Activated naive CD4-positive, alpha-beta T cell treated with anti-CD3 and anti-CD28 coated beads for 36 hours (primary cell): ENCODE measurements at regions not wholly inside any gene's neighbourhood (a gene's known extent, or its start where the extent isn't known, plus 50 kb on each side); places are given as distances from the start of the nearest gene placed in this dataset.

Experiments
- CTCF ChIA-PET: fragments of 350-600 bp; sonication (Branson Sonifier 250); formaldehyde crosslinking; loops from one replicate; lab custom pipeline; 2021; ENCODE audit warnings: antibody characterized with exemption; lab: Charles Lee
- DNase-seq: peaks from one replicate; pipeline ENCODE4 v3.0.0-alpha.2; 2020
- H3K27ac Mint-ChIP-seq: one replicate; pipeline ENCODE4 v1.8.0; 2021; ENCODE audit warnings: mild to moderate bottlenecking, mixed read lengths
- H3K27me3 Mint-ChIP-seq: one replicate; pipeline ENCODE4 v1.8.0; 2021; ENCODE audit warnings: low read depth, mixed read lengths
- H3K36me3 Mint-ChIP-seq: one replicate; pipeline ENCODE4 v1.8.0; 2021; ENCODE audit warnings: low read depth, mixed read lengths
- H3K4me1 Mint-ChIP-seq: one replicate; pipeline ENCODE4 v1.8.0; 2021; ENCODE audit warnings: low read depth, mixed read lengths
- H3K4me3 Mint-ChIP-seq: one replicate; pipeline ENCODE4 v1.8.0; 2021; ENCODE audit warnings: mild to moderate bottlenecking, moderate library complexity, mixed read lengths
- H3K9me3 Mint-ChIP-seq: one replicate; pipeline ENCODE4 v1.8.0; 2021; ENCODE audit warnings: mixed read lengths
- intact Hi-C: fragments of 100-400 bp; cut with micrococcal nuclease; formaldehyde crosslinking; loops from one replicate; pipeline ENCODE4 v1.15.1; 2023

DNA sequence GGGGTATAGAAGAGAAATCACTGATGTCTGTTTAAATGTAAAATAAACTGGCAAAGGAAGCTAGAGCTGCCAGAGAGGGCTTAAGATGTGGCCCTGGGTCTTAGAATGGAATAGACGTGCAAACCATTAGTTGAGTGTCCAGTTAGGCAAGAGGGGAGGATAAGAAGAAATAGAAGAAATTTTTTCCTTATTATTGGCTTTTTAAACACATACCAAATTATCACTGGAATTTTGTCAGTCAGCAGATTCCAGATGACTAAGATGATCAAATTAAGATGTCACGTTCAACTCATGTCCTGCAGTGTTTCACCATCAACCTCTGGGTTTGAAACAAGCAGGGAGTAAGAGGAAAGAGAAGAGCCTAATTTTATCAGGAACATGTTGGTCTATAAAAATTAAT is 71.6 kb upstream of the C1orf21 start:
- CTCF ChIA-PET: no interaction called here
- Mint-ChIP-seq H3K36me3 (no peaks in the 10 kb centered on the region), H3K27me3 (peaks cover 12% of the 10 kb centered on the region), H3K4me1 (no peaks in the 10 kb centered on the region), H3K27ac (no peak overlapping the region), H3K4me3 (no peak overlapping the region), H3K9me3 (no peaks in the 10 kb centered on the region)
- DNase-seq: no peak
- intact Hi-C loops: no loop called here

DNA sequence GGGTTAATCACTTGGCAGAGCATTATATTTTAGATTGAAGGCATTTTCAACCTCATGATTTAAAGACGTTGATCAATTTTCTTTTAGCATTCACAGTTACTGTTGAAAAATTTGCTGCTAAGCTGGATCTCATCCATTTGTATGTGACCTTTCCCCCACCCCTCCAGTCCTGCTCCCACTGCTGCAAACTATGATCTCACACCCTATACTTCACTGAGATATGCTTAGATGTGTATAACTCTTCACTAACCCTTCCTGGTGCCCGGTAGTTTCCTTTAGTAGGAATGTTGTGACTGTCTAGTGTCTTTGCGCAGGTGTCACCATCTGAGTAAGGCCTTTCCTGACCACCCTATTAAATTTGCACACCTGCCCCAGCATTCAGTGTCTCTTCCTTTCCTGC is 67.0 kb upstream of the C1orf21 start:
- Mint-ChIP-seq H3K36me3 (no peaks in the 10 kb centered on the region), H3K4me1 (no peaks in the 10 kb centered on the region), H3K4me3 (no peak overlapping the region), H3K9me3 (no peaks in the 10 kb centered on the region), H3K27me3 (peaks cover 8% of the 10 kb centered on the region), H3K27ac (no peak overlapping the region)
- intact Hi-C loops: no loop called here
- CTCF ChIA-PET: no interaction called here
- DNase-seq: no peak

DNA sequence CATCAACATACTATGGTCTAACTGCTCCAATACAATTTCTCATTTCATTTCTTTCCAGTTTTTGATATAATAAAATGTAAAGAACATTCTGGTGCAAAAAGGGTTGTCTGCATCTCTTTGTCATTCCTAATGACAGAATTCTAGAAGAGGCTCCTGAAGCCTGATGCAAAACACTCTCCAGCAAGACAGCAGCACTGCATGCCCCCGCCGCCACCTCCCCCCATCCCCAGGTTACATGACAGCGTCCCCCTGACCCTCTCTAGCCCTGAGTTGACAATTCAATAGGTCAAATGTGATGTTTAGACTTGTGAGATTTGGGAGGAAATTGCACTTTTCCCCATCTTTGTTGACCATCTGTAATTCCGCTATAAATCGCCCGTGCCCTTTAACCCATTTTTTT is 64.6 kb upstream of the C1orf21 start:
- intact Hi-C loops: no loop called here
- Mint-ChIP-seq H3K4me3 (no peak overlapping the region), H3K27me3 (no peaks in the 10 kb centered on the region), H3K36me3 (no peaks in the 10 kb centered on the region), H3K4me1 (no peaks in the 10 kb centered on the region), H3K27ac (no peak overlapping the region), H3K9me3 (no peaks in the 10 kb centered on the region)
- CTCF ChIA-PET: no interaction called here
- DNase-seq: no peak

DNA sequence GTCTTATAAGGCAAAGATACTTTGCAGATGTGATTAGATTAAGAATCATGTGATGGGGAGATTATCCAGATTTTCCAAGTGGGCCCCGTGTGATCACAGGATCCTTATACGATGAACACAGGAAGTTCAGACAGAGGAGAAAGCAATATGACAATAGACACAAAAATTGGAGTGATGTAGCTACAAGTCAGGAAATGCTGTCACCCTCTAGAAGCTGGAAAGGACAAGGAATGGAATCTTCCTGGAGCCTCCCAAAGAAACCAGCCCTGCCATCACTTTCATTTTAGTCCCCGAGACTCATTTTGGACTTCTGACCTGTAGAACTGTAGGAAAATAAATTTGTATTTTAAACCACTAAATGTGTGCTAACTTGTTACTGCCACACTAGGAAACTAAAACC is 61.9 kb upstream of the C1orf21 start:
- no peaks in the 10 kb centered on the region for H3K36me3 Mint-ChIP-seq
- intact Hi-C loops: no loop called here
- no peaks in the 10 kb centered on the region for H3K9me3 Mint-ChIP-seq
- H3K4me3 Mint-ChIP-seq: no peak overlapping the region
- peaks cover 3% of the 10 kb centered on the region for H3K27me3 Mint-ChIP-seq
- no peak for DNase-seq
- H3K27ac Mint-ChIP-seq: no peak overlapping the region
- CTCF ChIA-PET: no interaction called here
- no peaks in the 10 kb centered on the region for H3K4me1 Mint-ChIP-seq

DNA sequence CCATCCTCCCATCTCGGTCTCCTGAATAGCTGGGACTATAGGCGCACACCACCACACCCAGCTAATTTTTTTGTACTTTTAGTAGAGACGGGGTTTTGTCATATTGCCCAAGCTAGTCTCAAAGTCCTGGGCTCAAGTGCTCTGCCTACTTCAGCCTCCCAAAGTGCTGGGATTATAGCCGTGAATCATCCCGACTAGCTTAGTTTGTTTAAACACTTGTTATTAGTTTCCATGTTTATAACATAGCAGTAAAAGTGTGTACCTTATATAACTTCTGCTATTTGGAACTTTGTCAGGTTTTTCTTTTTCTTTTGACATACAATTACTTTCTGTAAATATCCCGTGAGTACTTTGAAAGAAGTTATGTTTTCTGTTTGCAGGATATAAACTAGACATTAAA is 60.6 kb upstream of the C1orf21 start:
- Mint-ChIP-seq H3K27me3 (peaks cover 5% of the 10 kb centered on the region), H3K4me3 (no peak overlapping the region), H3K36me3 (no peaks in the 10 kb centered on the region), H3K27ac (no peak overlapping the region), H3K4me1 (no peaks in the 10 kb centered on the region), H3K9me3 (no peaks in the 10 kb centered on the region)
- intact Hi-C loops: no loop called here
- no peak for DNase-seq
- CTCF ChIA-PET: no interaction called here

DNA sequence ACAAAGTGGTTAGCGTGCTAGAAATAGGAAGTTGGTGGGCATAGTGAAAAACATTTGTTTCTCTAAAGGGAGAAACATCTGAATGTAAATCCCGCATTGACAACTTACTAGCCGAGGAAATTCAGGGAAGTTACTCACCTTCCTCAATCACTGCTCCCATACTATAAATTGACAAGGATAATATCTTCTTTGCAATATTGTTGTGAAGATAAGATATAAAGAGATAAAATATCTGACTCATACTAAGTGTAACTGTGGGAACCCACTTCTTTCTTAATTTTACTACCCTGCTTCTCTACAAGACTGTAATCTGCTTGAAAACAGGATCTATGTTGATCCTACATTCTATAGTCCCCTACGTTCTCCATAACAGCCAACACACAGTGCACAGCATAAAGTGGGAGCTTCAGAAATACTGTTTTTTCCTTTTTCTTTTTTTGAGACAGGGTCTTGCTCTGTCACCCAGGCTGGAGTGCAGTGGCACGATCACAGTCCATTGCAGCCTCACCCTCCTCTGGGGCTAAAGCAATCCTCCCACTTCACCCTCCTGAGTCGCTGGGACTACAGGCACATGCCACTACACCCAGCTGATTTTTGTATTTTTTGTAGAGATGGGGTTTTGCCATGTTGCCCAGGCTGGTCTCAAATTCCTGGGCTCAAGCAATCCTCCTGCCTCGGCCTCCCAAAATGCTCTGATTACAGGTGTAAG is 57.4 kb upstream of the C1orf21 start:
- CTCF ChIA-PET: no interaction called here
- Mint-ChIP-seq H3K4me3 (no peak overlapping the region), H3K36me3 (no peaks in the 10 kb centered on the region), H3K4me1 (no peaks in the 10 kb centered on the region), H3K9me3 (no peaks in the 10 kb centered on the region), H3K27me3 (peaks cover 6% of the 10 kb centered on the region), H3K27ac (no peak overlapping the region)
- intact Hi-C loops: no loop called here
- no peak for DNase-seq

DNA sequence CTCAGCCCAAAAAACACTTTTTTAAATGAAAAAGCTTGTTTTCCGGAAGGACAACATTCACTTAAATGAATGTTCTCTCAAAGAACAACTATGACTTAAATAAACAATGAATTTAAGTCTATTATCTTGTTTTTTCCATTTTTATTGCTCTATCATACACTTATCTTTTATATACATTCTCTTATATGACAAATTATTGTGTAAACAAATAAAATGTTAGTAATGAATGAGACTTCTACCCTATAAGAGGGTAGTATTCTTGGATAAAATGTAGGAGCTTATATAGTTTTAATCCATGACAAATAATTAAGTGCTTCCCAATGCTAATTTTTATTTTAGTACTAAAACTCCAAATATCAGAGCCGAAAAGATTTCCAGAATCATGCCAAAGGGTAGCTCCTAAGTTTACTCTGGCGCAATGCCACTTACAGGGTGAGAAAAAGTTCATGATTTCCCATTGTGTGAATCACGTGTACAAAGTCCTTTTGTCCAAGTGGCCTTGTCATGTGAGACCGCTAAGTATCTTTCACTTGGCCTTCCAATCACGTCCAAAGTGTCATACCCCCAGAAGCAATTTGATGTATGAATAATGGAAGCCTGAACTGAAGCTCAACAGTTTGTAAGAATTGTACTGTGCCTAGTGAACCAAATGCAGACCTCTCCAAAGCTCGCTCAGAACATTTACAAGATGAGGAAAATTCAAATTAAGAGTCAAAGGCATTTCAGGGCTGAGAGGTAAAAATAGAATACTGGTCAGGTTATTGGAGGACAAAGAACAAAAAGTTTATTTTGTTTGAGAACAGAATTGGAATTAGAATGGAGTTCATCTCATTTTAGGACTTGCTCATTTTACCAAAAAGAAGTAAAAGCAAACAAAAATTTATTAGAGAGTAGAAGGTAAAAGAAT is 56.6 kb upstream of the C1orf21 start:
- no peaks in the 10 kb centered on the region for H3K4me1 Mint-ChIP-seq
- H3K27ac Mint-ChIP-seq: no peak overlapping the region
- DNase-seq: no peak
- H3K27me3 Mint-ChIP-seq: peaks cover 6% of the 10 kb centered on the region
- intact Hi-C loops: no loop called here
- no peaks in the 10 kb centered on the region for H3K9me3 Mint-ChIP-seq
- H3K36me3 Mint-ChIP-seq: no peaks in the 10 kb centered on the region
- H3K4me3 Mint-ChIP-seq: no peak overlapping the region
- CTCF ChIA-PET: no interaction called here

DNA sequence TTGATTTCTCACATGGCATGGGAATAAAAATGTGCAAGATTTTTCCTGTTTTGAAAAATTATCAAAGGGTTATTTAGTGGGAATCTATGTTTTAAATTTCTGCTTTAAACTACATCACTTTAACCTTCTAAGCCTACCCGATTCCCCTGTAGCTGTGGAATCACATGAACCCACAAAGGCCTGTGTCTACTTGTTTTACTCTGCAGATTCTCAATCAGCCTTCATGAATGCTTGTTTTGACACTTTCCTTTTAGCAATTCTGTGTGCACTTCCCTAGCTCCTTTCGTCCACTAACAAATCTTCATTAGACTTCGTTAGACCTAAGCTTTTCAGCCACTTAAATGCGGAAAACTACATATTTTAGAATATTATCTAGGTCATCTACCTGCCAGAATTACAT is 56.0 kb upstream of the C1orf21 start:
- Mint-ChIP-seq H3K27me3 (peaks cover 6% of the 10 kb centered on the region), H3K9me3 (no peaks in the 10 kb centered on the region), H3K4me1 (no peaks in the 10 kb centered on the region), H3K27ac (no peak overlapping the region), H3K36me3 (no peaks in the 10 kb centered on the region), H3K4me3 (no peak overlapping the region)
- intact Hi-C loops: no loop called here
- no peak for DNase-seq
- CTCF ChIA-PET: no interaction called here
